GM12875 (cell line): ENCODE measurements at regions not wholly inside any gene's neighbourhood (a gene's known extent, or its start where the extent isn't known, plus 50 kb on each side); places are given as distances from the start of the nearest gene placed in this dataset.
"Not testable (repeated sequence)": the region's sequence is repeated elsewhere in the genome, so short reads cannot be mapped to it uniquely, and the experiment has no call there.

Source experiments
- H3K4me3 ChIP-seq: one replicate; pipeline ENCODE4 v1.5.1; 2011; ENCODE audit warnings: low read depth, low read length, control low read depth
- CTCF ChIP-seq: IDR thresholded peaks from 2 replicates; pipeline ENCODE4 v1.5.1; 2011; ENCODE audit warnings: low read depth, mild to moderate bottlenecking, control low read depth, inconsistent platforms, low read length, moderate library complexity, borderline replicate concordance; ENCODE audit not compliant: insufficient read depth

GRCh38 chr5:179400020-179400419, 54.8 kb upstream of the ADAMTS2 start:
- TF ChIP-seq CTCF, result no peak
- H3K4me3 ChIP-seq, result no peak overlapping the region

GRCh38 chr5:179399327-179399726, 54.1 kb upstream of the ADAMTS2 start:
- not testable (repeated sequence) for H3K4me3 ChIP-seq

GRCh38 chr5:179397516-179397915, 52.3 kb upstream of the ADAMTS2 start:
- no peak for TF ChIP-seq CTCF
- no peak overlapping the region for H3K4me3 ChIP-seq
